Adrenal gland (tissue), 9 donors: ENCODE measurements at regions not wholly inside any gene's neighbourhood (a gene's known extent, or its start where the extent isn't known, plus 50 kb on each side); places are given as distances from the start of the nearest gene placed in this dataset.

Experiments used
- DNase-seq, 7 donors: peaks; one replicate each; pipeline ENCODE4 v3.0.0-alpha.2; 2019 to 2020
- H3K27ac ChIP-seq, 5 donors: fragments of 200-600 bp; sonication (generic) in 4 of 5; 1 replicate in 3 of 5; 2 replicates in 2 of 5; pipeline versions ENCODE4 v1.5.1 to v1.8.0; 2016 to 2020; ENCODE audit warnings: mild to moderate bottlenecking in 1 of 5
- H3K27me3 ChIP-seq: fragments of 200-600 bp; 2 replicates; pipeline ENCODE4 v1.8.0; 2021
- H3K36me3 ChIP-seq, 2 donors: fragments of 200-600 bp; replicated peaks in 1 of 2; 1 replicate in 1 of 2; 2 replicates in 1 of 2; pipeline versions ENCODE4 v1.5.1 to v1.8.0; 2018 to 2022
- H3K4me1 ChIP-seq, 2 donors: fragments of 200-600 bp; replicated peaks in 1 of 2; 1 replicate in 1 of 2; 2 replicates in 1 of 2; pipeline versions ENCODE4 v1.5.1 to v1.8.0; 2018 to 2021
- H3K4me3 ChIP-seq, 4 donors: fragments of 200-600 bp; sonication (generic) in 3 of 4; one replicate each; pipeline ENCODE4 v1.5.1; 2016 to 2018
- H3K9me3 ChIP-seq, 3 donors: fragments of 200-600 bp; sonication (generic) in 1 of 3; replicated peaks in 1 of 3; 1 replicate in 2 of 3; 2 replicates in 1 of 3; pipeline versions ENCODE4 v1.5.1 to v1.8.0; 2016 to 2021
- POLR2A ChIP-seq, 2 donors: fragments of 450-650 bp; IDR thresholded peaks; one replicate each; pipeline ENCODE4 v1.6.1; 2017; ENCODE audit warnings: antibody characterized with exemption in 2 of 2, mild to moderate bottlenecking in 2 of 2, moderate library complexity in 1 of 2
- WGBS, 4 donors: extraction: QIAGEN DNeasy Blood & Tissue Kit in 2 of 4; methylation state at CpG; one replicate each; pipeline versions ENCODE4 v1.1.5 to v1.1.7; 2013 to 2017; 5-methylcytosine and 5-hydroxymethylcytosine counted together
- intact Hi-C, 2 donors: fragments of 100-400 bp; cut with DNase I; formaldehyde crosslinking; loops; one replicate each; pipeline versions ENCODE4 v1.14.1 to v1.15.0; 2022 to 2023
- TF ChIP-seq, protein P1 (sequence below), 6 experiments: fragments of 450-650 bp in 4 of 6; fragments of 200-600 bp in 2 of 6; sonication (generic) in 1 of 6; IDR thresholded peaks; 1 replicate in 5 of 6; 2 replicates in 1 of 6; pipeline versions ENCODE4 v1.5.1 to v1.8.0; 2016 to 2021; ENCODE audit warnings: antibody characterized with exemption in 6 of 6, mild to moderate bottlenecking in 2 of 6, moderate library complexity in 1 of 6
- donor health status: healthy with polysubstance abuse.
- donor health status: Bipolar disorder and iron deficiency.
- donor health status: DM: yes; HTN: yes; CAD: no.
- donor health status: DM: no; HTN: no; CAD: no.
- donor health status: DM: no; HTN: no; CAD: no.

DNA sequence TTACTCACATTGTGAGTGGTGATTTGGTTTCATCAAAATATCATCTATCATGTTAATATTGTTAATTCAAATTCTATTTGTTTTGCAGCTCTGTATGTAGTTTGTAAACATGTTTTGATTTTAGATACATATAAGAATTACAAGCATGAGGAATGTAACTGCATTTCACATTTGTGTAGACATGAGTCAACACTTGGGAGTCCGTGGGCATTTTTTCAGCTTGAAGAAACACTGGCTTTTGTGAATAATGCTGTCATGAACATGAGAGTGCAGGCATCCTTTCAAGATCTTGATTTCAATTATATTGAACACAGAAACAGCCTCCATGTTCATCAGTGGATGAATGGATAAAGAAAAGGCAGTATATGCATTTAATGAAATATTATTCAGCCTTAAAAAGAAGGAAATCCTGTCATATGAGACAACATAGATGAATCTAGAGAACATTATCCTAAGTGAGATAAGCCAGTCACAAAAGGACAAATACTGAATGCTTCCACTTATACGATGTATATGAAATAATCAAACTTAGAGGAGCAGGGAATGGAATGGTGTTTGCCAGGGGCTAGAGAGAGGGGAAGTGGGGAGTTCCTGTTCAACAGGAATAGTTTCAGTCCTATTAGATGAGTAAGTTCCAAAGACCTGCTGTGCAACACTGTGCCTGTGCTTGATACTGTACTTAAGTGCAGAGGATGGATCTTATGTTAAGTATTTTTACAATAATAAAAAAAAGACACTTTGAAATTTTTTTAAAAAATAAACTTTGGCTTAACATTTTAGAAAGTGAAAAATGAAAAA, 194.9 kb downstream of the LRATD1 start:
- TF ChIP-seq, protein P1, sequence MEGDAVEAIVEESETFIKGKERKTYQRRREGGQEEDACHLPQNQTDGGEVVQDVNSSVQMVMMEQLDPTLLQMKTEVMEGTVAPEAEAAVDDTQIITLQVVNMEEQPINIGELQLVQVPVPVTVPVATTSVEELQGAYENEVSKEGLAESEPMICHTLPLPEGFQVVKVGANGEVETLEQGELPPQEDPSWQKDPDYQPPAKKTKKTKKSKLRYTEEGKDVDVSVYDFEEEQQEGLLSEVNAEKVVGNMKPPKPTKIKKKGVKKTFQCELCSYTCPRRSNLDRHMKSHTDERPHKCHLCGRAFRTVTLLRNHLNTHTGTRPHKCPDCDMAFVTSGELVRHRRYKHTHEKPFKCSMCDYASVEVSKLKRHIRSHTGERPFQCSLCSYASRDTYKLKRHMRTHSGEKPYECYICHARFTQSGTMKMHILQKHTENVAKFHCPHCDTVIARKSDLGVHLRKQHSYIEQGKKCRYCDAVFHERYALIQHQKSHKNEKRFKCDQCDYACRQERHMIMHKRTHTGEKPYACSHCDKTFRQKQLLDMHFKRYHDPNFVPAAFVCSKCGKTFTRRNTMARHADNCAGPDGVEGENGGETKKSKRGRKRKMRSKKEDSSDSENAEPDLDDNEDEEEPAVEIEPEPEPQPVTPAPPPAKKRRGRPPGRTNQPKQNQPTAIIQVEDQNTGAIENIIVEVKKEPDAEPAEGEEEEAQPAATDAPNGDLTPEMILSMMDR (IDR thresholded peaks at IDR 0.05) = no peak
- TF ChIP-seq POLR2A (IDR thresholded peaks at IDR 0.05) = no peak

GRCh38 chr2:14828223-14828622, 195.7 kb downstream of the LRATD1 start:
- H3K27me3 ChIP-seq = no peaks in the 10 kb centered on the region

More for the DNA sequence above, 194.9 kb downstream of the LRATD1 start:
- 59 to 70% (median 67%) methylated on average over 2 of the region's 2 CpGs for WGBS, 4 donors
- intact Hi-C loops = no loop called here
- Histone ChIP-seq H3K4me1 (no peaks in the 10 kb centered on the region), H3K27me3 (no peaks in the 10 kb centered on the region), H3K9me3 (no peaks in the 10 kb centered on the region), H3K36me3 (no peaks in the 10 kb centered on the region), H3K27ac (no peak overlapping the region), H3K4me3 (no peak overlapping the region)
- no peak for DNase-seq

GRCh38 chr2:14828968-14829367, 196.5 kb downstream of the LRATD1 start:
- 80 to 89% (median 87%) methylated on average over 3 of the region's 3 CpGs for WGBS, 4 donors
- Histone ChIP-seq H3K9me3 (no peaks in the 10 kb centered on the region), H3K36me3 (no peaks in the 10 kb centered on the region), H3K27ac (no peak overlapping the region), H3K4me3 (no peak overlapping the region), H3K4me1 (no peaks in the 10 kb centered on the region), H3K27me3 (no peaks in the 10 kb centered on the region)
- no peak for TF ChIP-seq POLR2A (IDR thresholded peaks at IDR 0.05)
- TF ChIP-seq, protein P1 (IDR thresholded peaks at IDR 0.05) = no peak
- DNase-seq = no peak
- intact Hi-C loops = no loop called here

More at GRCh38 chr2:14828223-14828622, 195.7 kb downstream of the LRATD1 start:
- Histone ChIP-seq H3K36me3 (no peaks in the 10 kb centered on the region), H3K4me1 (no peaks in the 10 kb centered on the region), H3K9me3 (no peaks in the 10 kb centered on the region), H3K27ac (no peak overlapping the region), H3K4me3 (no peak overlapping the region)
- 0 to 93% (median 42%) methylated on average over 1 of the region's 1 CpG for WGBS, 4 donors
- intact Hi-C loops = no loop called here
- no peak for DNase-seq
- no peak for TF ChIP-seq POLR2A (IDR thresholded peaks at IDR 0.05)
- TF ChIP-seq, protein P1 (IDR thresholded peaks at IDR 0.05) = no peak

DNA sequence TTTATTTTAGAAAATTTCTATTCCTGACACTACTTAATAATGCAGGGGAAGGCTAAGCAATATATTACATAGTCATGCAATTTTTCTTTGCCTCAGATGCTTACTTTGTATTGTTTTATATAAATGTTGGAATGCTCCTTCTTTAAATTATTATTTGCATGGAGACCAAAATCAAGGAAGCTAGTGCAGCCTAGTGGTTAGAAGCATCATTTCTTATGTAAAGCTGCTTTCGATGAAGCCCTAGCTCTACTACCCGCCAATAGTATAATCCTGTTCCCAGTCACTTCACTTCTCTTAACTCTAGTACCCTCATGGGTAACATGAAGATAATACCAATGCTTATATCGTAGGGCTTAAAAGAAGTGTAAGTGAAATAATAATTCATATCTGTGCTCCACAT, 198.9 kb downstream of the LRATD1 start:
- H3K27ac ChIP-seq = no peak overlapping the region
- no peak for DNase-seq
- H3K27me3 ChIP-seq = no peaks in the 10 kb centered on the region
- TF ChIP-seq POLR2A (IDR thresholded peaks at IDR 0.05) = no peak
- TF ChIP-seq, protein P1 (IDR thresholded peaks at IDR 0.05) = peak in 5 of 6 experiments; percentile 7 to 38 (median 27)
- H3K4me3 ChIP-seq = no peak overlapping the region
- H3K36me3 ChIP-seq = no peaks in the 10 kb centered on the region
- WGBS, 4 donors = 78 to 89% (median 83%) methylated on average over 3 of the region's 3 CpGs
- H3K9me3 ChIP-seq = no peaks in the 10 kb centered on the region
- intact Hi-C loops = no loop called here
- H3K4me1 ChIP-seq = no peaks in the 10 kb centered on the region
